ENCODE measurements at regions not wholly inside any gene's neighbourhood (a gene's known extent, or its start where the extent isn't known, plus 50 kb on each side); places are given as distances from the start of the nearest gene placed in this dataset.
"Not testable (repeated sequence)": the region's sequence is repeated elsewhere in the genome, so short reads cannot be mapped to it uniquely, and the experiment has no call there.

GRCh38 chr2:161072436-161072835 is 87.8 kb upstream of the TANK start:
- DNase-seq = not testable (repeated sequence)

- no peak for DNase-seq
Measured at GRCh38 chr2:161075701-161076100, 84.5 kb upstream of the TANK start.

- no peak for DNase-seq
Measured at GRCh38 chr2:161076936-161077335, 83.3 kb upstream of the TANK start.

GRCh38 chr2:161077367-161078210 is 82.6 kb upstream of the TANK start:
- peak in 1 of 14 donors; percentile 13 for DNase-seq

GRCh38 chr2:161078211-161078539 is 82.1 kb upstream of the TANK start:
- DNase-seq = no peak

- no peak for DNase-seq
Measured at GRCh38 chr2:161085149-161085548, 75.1 kb upstream of the TANK start.

GRCh38 chr2:161088658-161089350 is 71.4 kb upstream of the TANK start:
- no peak for DNase-seq

GRCh38 chr2:161090411-161090810 is 69.8 kb upstream of the TANK start:
- DNase-seq = no peak

- no peak for DNase-seq
Measured at GRCh38 chr2:161095314-161095713, 64.9 kb upstream of the TANK start.

GRCh38 chr2:161096336-161096735 is 63.9 kb upstream of the TANK start:
- no peak for DNase-seq

GRCh38 chr2:161097157-161097556 is 63.1 kb upstream of the TANK start:
- no peak for DNase-seq

- DNase-seq = no peak
Measured at GRCh38 chr2:161100211-161100895, 59.9 kb upstream of the TANK start.

GRCh38 chr2:161101406-161101805 is 58.8 kb upstream of the TANK start:
- no peak for DNase-seq

- no peak for DNase-seq
Measured at GRCh38 chr2:161102770-161103450, 57.3 kb upstream of the TANK start.

GRCh38 chr2:161103451-161103831 is 56.8 kb upstream of the TANK start:
- no peak for DNase-seq

- DNase-seq = no peak
Measured at GRCh38 chr2:161104054-161104553, 56.1 kb upstream of the TANK start.

GRCh38 chr2:161107265-161107664 is 53.0 kb upstream of the TANK start:
- DNase-seq = no peak

All from C1 segment of cervical spinal cord (tissue), 14 donors.